AG09309 (cell line): ENCODE measurements at regions not wholly inside any gene's neighbourhood (a gene's known extent, or its start where the extent isn't known, plus 50 kb on each side); places are given as distances from the start of the nearest gene placed in this dataset.

Experiments
- DNase-seq: peaks from one replicate; pipeline ENCODE4 v3.0.0-alpha.2; 2010; ENCODE audit warnings: low read depth
- H3K4me3 ChIP-seq: 2 replicates; pipeline ENCODE4 v1.5.1; 2011; ENCODE audit warnings: mild to moderate bottlenecking, low read depth, low read length, moderate library complexity; ENCODE audit not compliant: control insufficient read depth
- CTCF ChIP-seq: IDR thresholded peaks from 2 replicates; pipeline ENCODE4 v1.5.1; 2011; ENCODE audit warnings: mild to moderate bottlenecking, low read depth, low read length, inconsistent platforms; ENCODE audit not compliant: insufficient read depth, control insufficient read depth; ENCODE audit errors: missing control alignments

DNA sequence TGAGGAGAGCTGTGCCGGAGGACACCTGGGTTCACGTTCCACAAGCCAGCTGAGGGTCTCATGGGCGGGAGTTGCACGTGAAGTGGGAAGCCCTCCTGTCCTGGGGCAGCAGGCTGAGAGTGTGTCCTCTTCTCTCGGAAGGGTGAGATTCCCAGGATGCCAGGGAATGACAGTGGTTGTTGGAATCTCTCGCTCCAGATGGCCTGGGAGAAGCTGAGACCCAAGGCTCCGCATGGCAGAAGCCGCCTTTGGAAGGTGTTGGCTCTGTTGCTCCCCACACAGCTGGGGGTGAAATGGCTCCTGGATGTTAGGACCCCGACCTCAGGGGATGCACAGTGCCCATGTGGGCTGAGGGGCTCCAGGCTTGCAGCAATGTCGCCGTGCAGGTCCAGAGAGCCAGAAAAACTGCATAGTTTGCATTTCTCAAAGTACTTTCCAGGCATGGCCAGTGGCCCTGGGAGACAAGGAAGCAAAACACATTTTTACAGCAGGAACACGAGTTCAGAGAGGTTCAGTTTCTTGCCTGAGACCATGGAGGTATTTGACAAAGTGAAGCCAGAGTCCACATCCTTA, 153.4 kb downstream of the TMEM18 start:
- no peak overlapping the region for H3K4me3 ChIP-seq
- no peak for DNase-seq
- TF ChIP-seq CTCF = no peak

DNA sequence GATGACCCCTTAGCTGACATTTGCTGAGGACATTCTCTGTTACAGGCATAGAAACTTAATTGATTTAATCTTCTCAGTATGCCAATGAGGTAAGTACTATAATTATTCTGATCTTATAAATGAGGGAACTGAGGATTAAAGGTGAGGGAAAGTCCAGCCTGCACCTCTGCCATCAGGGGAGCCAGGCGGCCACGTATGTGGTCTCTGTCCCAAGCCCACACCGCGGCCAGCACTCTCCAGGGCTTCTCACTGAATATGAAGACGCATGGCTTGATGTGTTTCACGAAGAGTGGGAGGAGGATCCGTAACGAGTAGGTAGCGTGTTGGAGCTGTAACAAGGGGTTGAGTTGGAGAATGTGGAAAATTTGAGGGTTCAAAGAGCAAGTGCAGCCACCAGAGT, 154.4 kb downstream of the TMEM18 start:
- no peak for DNase-seq
- no peak for TF ChIP-seq CTCF
- no peak overlapping the region for H3K4me3 ChIP-seq

- H3K4me3 ChIP-seq = no peak overlapping the region
- no peak for DNase-seq
- TF ChIP-seq CTCF = no peak
Measured at GRCh38 chr2:521853-522530, 155.2 kb downstream of the TMEM18 start.

DNA sequence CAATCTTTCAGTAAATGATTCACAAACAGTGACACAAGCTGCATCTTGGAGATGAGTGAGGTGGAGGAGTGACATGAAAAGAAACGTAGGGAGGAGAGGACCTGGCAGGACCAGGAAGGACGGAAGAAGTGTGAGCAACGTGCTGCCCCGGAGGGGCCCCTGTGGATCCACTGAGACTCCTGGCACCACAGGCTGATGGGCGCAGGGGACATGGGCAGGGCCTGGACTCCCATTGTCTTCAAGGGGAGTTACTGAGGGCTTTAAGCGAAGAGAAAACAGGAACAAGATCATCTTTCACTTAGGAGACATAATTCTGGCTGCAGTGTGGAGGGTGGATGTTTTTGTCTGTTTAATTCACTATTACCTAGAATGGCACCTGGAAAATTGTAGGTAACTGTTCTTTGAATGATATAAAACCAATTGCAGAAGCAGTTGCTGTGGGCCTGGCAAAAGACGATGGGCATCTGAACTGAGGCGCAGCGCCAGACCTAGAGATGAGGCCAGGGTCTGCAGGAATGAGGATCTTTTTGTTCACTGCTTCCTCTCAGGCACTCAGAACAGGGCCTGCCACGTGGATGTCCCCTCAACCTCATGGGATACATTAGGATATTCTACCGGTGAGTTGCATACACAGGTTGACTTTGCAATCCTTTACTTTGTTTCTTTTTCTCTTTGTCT, 156.4 kb downstream of the TMEM18 start:
- no peak for TF ChIP-seq CTCF
- no peak for DNase-seq
- H3K4me3 ChIP-seq = no peak overlapping the region

GRCh38 chr2:516944-517343, 160.3 kb downstream of the TMEM18 start:
- no peak for DNase-seq
- no peak overlapping the region for H3K4me3 ChIP-seq
- TF ChIP-seq CTCF = no peak

DNA sequence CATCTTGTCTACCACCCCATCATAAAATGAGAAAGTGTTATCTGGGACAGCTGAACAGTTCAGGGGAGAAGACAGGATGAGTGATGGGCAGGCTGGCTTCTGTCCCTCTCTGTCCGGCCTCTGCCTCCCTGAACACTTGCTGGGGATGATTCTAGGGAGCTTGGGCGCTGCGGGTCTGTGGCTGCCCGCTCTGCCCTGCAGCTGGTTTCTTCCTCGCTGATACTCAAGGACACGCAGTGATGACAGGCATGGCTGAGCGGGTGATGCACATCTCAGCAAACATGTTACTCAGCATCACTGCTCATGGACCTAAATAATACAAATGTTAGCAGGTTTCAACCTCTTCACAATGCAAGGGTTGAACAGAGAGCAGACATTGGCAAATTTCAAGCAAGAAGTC, 161.1 kb downstream of the TMEM18 start:
- no peak overlapping the region for H3K4me3 ChIP-seq
- no peak for DNase-seq
- TF ChIP-seq CTCF = no peak
